ENCODE measurements at regions not wholly inside any gene's neighbourhood (a gene's known extent, or its start where the extent isn't known, plus 50 kb on each side); places are given as distances from the start of the nearest gene placed in this dataset.

GRCh38 chr1:55938861-55939260, 640.5 kb downstream of the PLPP3 start:
- no peak overlapping the region for H3K4ac ChIP-seq (ENCODE audit: low read depth, low read length)
- no peak overlapping the region for H3K27ac ChIP-seq (ENCODE audit: insufficient read length, low read depth, low read length)
- no peak overlapping the region for H3K18ac ChIP-seq (ENCODE audit: insufficient read length, low read depth, low read length)
- no peaks in the 10 kb centered on the region for H3K79me2 ChIP-seq (ENCODE audit: insufficient read depth, low read length)
- no peak overlapping the region for H4K91ac ChIP-seq (ENCODE audit: insufficient read length, low read depth, low read length)
- H3K23ac ChIP-seq (ENCODE audit: insufficient read length, low read depth, low read length), result no peak overlapping the region
- H2AFZ ChIP-seq (ENCODE audit: low read length), result no peak overlapping the region
- H3K9me3 ChIP-seq (ENCODE audit: control insufficient read depth, low read depth, low read length), result no peaks in the 10 kb centered on the region
- no peak overlapping the region for H3K9ac ChIP-seq (ENCODE audit: extremely low read depth, insufficient read length, low read length)
- DNase-seq, result no peak
- no peaks in the 10 kb centered on the region for H3K23me2 ChIP-seq (ENCODE audit: insufficient read length, low read depth, low read length, poor library complexity, severe bottlenecking)
- no peaks in the 10 kb centered on the region for H3K4me1 ChIP-seq (ENCODE audit: insufficient read depth, low read length)
- Mint-ChIP-seq H3K9me3 (peaks cover 6 to 12% of the 10 kb centered on the region in 2 experiments), H3K36me3 (ENCODE audit: insufficient read depth in 1 of 3, low read depth in 3 of 3) (peaks cover 0 to 6% (median 2%) of the 10 kb centered on the region in 3 experiments; a peak in 5 of 7 replicates), H3K4me1 (no peaks in the 10 kb centered on the region), H3K27me3 (ENCODE audit: low read depth) (no peaks in the 10 kb centered on the region), H3K4me3 (no peak overlapping the region), H3K27ac (no peak overlapping the region)
- no peaks in the 10 kb centered on the region for H4K20me1 ChIP-seq (ENCODE audit: control insufficient read depth, insufficient read depth, insufficient read length)
- H3K56ac ChIP-seq (ENCODE audit: insufficient read length, low read depth, low read length), result no peak overlapping the region
- H4K5ac ChIP-seq (ENCODE audit: insufficient read length, low read depth, low read length), result no peak overlapping the region
- no peak overlapping the region for H2BK15ac ChIP-seq (ENCODE audit: low read depth, low read length)
- no peak overlapping the region for H2BK120ac ChIP-seq (ENCODE audit: low read depth, low read length, poor library complexity, severe bottlenecking)
- no peak overlapping the region for H3K14ac ChIP-seq (ENCODE audit: insufficient read depth, low read length)
- H3T11ph ChIP-seq (ENCODE audit: low read length), result no peak overlapping the region
- no peak overlapping the region for H4K8ac ChIP-seq (replicated peaks; ENCODE audit: insufficient read length, low read depth, low read length)
- no CpG with 5 or more reads among the region's 6 CpGs for WGBS (ENCODE audit: extremely low coverage, insufficient read length, low lambda C conversion rate)
- H2BK20ac ChIP-seq (ENCODE audit: low read depth, low read length, poor library complexity, severe bottlenecking), result no peak overlapping the region
- H3K27me3 ChIP-seq (ENCODE audit: insufficient read depth, low read length), result no peaks in the 10 kb centered on the region
- H2BK5ac ChIP-seq (ENCODE audit: insufficient read length, low read length), result no peak overlapping the region
- H3K79me1 ChIP-seq (ENCODE audit: insufficient read depth, low read depth, low read length, poor library complexity, severe bottlenecking), result no peaks in the 10 kb centered on the region
- H2AK5ac ChIP-seq (ENCODE audit: insufficient read length, low read length), result no peak overlapping the region
- no peak overlapping the region for H3K4me2 ChIP-seq (ENCODE audit: insufficient read depth, insufficient read length, low read length)
- no peak overlapping the region for H2BK12ac ChIP-seq (ENCODE audit: insufficient read length, low read depth, low read length)
- no peak for TF ChIP-seq CTCF (conservative IDR thresholded peaks at IDR 0.05)

All from H9 (cell line).